ENCODE measurements at regions not wholly inside any gene's neighbourhood (a gene's known extent, or its start where the extent isn't known, plus 50 kb on each side); places are given as distances from the start of the nearest gene placed in this dataset.
"Not testable (repeated sequence)": the region's sequence is repeated elsewhere in the genome, so short reads cannot be mapped to it uniquely, and the experiment has no call there.

- WGBS, 2 donors (ENCODE audit: extremely low coverage in 2 of 2, insufficient read length in 2 of 2, insufficient replicate concordance in 1 of 2), result no CpG with 5 or more reads among the region's 10 CpGs
- H4K8ac ChIP-seq (ENCODE audit: low read depth, low read length); H2BK120ac ChIP-seq (ENCODE audit: low read depth, low read length); H3K4me2 ChIP-seq (ENCODE audit: insufficient read depth, low read length, poor library complexity, severe bottlenecking); H3K27me3 ChIP-seq (ENCODE audit: control insufficient read depth in 3 of 3, insufficient read depth in 3 of 3, low read depth in 1 of 3, low read length in 3 of 3); H3K9me3 ChIP-seq (replicated peaks in 1 of 2; ENCODE audit: control insufficient read depth in 2 of 2, insufficient read depth in 1 of 2, low read depth in 1 of 2, low read length in 2 of 2); H4K91ac ChIP-seq (ENCODE audit: low read depth, low read length, poor library complexity); DNase-seq (ENCODE audit: low spot score); H2BK12ac ChIP-seq (ENCODE audit: low read length); H3K4me1 ChIP-seq (ENCODE audit: control insufficient read depth in 2 of 2, insufficient read depth in 1 of 2, low read depth in 1 of 2, low read length in 2 of 2); H3K79me1 ChIP-seq (ENCODE audit: low read depth, low read length); H3K27ac ChIP-seq (replicated peaks; ENCODE audit: low read length); H2AFZ ChIP-seq (ENCODE audit: low read length); H3K4ac ChIP-seq (ENCODE audit: low read length); H3K9ac ChIP-seq (ENCODE audit: low read depth, low read length, poor library complexity); H3K36me3 ChIP-seq (replicated peaks in 1 of 2; ENCODE audit: control insufficient read depth in 2 of 2, insufficient read depth in 2 of 2, low read length in 2 of 2); H2AK5ac ChIP-seq (ENCODE audit: low read depth, low read length); H3K23ac ChIP-seq (ENCODE audit: low read depth, low read length, poor library complexity); H2BK5ac ChIP-seq (ENCODE audit: low read length); H3K18ac ChIP-seq (ENCODE audit: low read length); H3K14ac ChIP-seq (ENCODE audit: low read length); H2BK15ac ChIP-seq (ENCODE audit: low read length); H3K4me3 ChIP-seq (ENCODE audit: low read length in 2 of 2): not testable (repeated sequence)
Measured at GRCh38 chr21:18567770-18568169, 164.2 kb upstream of the TMPRSS15 start.

DNA sequence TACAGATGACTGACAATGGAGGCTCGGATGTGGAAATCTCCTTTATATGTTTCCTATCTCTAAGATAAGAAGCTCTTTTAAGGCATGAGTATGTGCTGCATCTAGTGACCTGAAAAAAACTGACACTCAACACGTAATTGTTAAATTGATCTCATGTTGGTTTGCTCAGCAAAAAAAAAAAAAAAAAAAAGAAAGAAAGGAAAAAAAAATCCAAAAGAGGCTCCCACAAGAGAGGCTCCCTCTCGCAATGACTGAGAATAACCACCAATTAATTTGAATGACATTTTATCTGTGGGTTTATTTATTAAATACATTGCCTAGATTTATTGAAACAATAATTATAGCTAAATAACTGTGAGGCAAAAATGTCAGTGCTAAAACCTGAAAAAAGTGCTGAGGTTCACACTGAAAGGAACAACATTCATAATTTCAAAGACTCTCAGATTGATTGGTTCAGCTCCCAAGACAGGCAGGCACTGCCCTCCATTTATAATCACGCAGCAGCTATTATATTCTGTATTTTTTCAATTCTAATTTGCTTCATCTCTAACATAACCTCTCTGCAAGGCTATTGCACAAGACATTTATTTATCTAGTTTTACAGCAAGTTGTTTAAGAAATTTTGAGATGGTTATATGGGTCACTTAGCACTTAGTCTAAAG lies 184.5 kb upstream of the TMPRSS15 start:
- no peak overlapping the region for H2AFZ ChIP-seq (ENCODE audit: low read length)
- no peaks in the 10 kb centered on the region for H3K27me3 ChIP-seq (ENCODE audit: control insufficient read depth in 3 of 3, insufficient read depth in 3 of 3, low read depth in 1 of 3, low read length in 3 of 3)
- H3K79me1 ChIP-seq (ENCODE audit: low read depth, low read length), result no peaks in the 10 kb centered on the region
- no peak overlapping the region for H3K9ac ChIP-seq (ENCODE audit: low read depth, low read length, poor library complexity)
- no peak overlapping the region for H4K91ac ChIP-seq (ENCODE audit: low read depth, low read length, poor library complexity)
- H3K23ac ChIP-seq (ENCODE audit: low read depth, low read length, poor library complexity), result no peak overlapping the region
- no peaks in the 10 kb centered on the region for H3K9me3 ChIP-seq (replicated peaks in 1 of 2; ENCODE audit: control insufficient read depth in 2 of 2, insufficient read depth in 1 of 2, low read depth in 1 of 2, low read length in 2 of 2)
- H2BK12ac ChIP-seq (ENCODE audit: low read length), result no peak overlapping the region
- no peaks in the 10 kb centered on the region for H3K36me3 ChIP-seq (replicated peaks in 1 of 2; ENCODE audit: control insufficient read depth in 2 of 2, insufficient read depth in 2 of 2, low read length in 2 of 2)
- H3K4me3 ChIP-seq (ENCODE audit: low read length in 2 of 2), result no peak overlapping the region
- no peak for DNase-seq (ENCODE audit: low spot score)
- H2BK15ac ChIP-seq (ENCODE audit: low read length), result no peak overlapping the region
- WGBS, 2 donors (ENCODE audit: extremely low coverage in 2 of 2, insufficient read length in 2 of 2, insufficient replicate concordance in 1 of 2), result no CpG with 5 or more reads among the region's 4 CpGs
- H3K4me1 ChIP-seq (ENCODE audit: control insufficient read depth in 2 of 2, insufficient read depth in 1 of 2, low read depth in 1 of 2, low read length in 2 of 2), result no peaks in the 10 kb centered on the region
- no peak overlapping the region for H2BK120ac ChIP-seq (ENCODE audit: low read depth, low read length)
- H3K27ac ChIP-seq (replicated peaks; ENCODE audit: low read length), result no peak overlapping the region
- H2AK5ac ChIP-seq (ENCODE audit: low read depth, low read length), result no peak overlapping the region
- H2BK5ac ChIP-seq (ENCODE audit: low read length), result no peak overlapping the region
- no peak overlapping the region for H4K8ac ChIP-seq (ENCODE audit: low read depth, low read length)
- no peak overlapping the region for H3K14ac ChIP-seq (ENCODE audit: low read length)
- no peak overlapping the region for H3K18ac ChIP-seq (ENCODE audit: low read length)
- H3K4me2 ChIP-seq (ENCODE audit: insufficient read depth, low read length, poor library complexity, severe bottlenecking), result no peak overlapping the region
- no peak overlapping the region for H3K4ac ChIP-seq (ENCODE audit: low read length)

DNA sequence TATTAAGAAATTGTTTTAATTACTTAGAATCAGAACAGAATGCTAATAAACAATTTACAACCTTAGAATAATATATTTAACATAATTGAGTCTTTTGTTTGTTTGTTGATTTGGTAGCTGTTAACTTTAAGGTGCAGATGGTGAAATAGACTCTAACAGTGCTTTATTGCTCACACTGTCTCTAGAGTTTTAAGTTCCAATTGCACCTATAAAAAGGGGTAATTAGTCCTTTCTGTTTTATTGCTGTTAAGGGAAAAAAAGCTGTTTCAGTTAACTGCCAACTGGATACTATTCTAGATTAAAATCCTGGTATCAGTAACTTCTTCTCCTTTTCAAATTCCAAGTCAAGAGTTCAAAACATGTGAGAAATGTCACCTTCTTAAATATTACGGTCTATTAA lies 197.6 kb upstream of the TMPRSS15 start:
- H3K4me2 ChIP-seq (ENCODE audit: insufficient read depth, low read length, poor library complexity, severe bottlenecking), result no peak overlapping the region
- DNase-seq (ENCODE audit: low spot score), result no peak
- H3K14ac ChIP-seq (ENCODE audit: low read length), result no peak overlapping the region
- H3K27me3 ChIP-seq (ENCODE audit: control insufficient read depth in 3 of 3, insufficient read depth in 3 of 3, low read depth in 1 of 3, low read length in 3 of 3), result no peaks in the 10 kb centered on the region
- WGBS, 2 donors (ENCODE audit: extremely low coverage in 2 of 2, insufficient read length in 2 of 2, insufficient replicate concordance in 1 of 2), result no CpG with 5 or more reads among the region's 1 CpG
- no peak overlapping the region for H2AFZ ChIP-seq (ENCODE audit: low read length)
- no peak overlapping the region for H2AK5ac ChIP-seq (ENCODE audit: low read depth, low read length)
- no peak overlapping the region for H3K23ac ChIP-seq (ENCODE audit: low read depth, low read length, poor library complexity)
- H2BK15ac ChIP-seq (ENCODE audit: low read length), result no peak overlapping the region
- H3K9ac ChIP-seq (ENCODE audit: low read depth, low read length, poor library complexity), result no peak overlapping the region
- no peak overlapping the region for H3K4me3 ChIP-seq (ENCODE audit: low read length in 2 of 2)
- no peaks in the 10 kb centered on the region for H3K36me3 ChIP-seq (replicated peaks in 1 of 2; ENCODE audit: control insufficient read depth in 2 of 2, insufficient read depth in 2 of 2, low read length in 2 of 2)
- no peak overlapping the region for H3K4ac ChIP-seq (ENCODE audit: low read length)
- no peaks in the 10 kb centered on the region for H3K4me1 ChIP-seq (ENCODE audit: control insufficient read depth in 2 of 2, insufficient read depth in 1 of 2, low read depth in 1 of 2, low read length in 2 of 2)
- no peak overlapping the region for H2BK12ac ChIP-seq (ENCODE audit: low read length)
- H3K18ac ChIP-seq (ENCODE audit: low read length), result no peak overlapping the region
- H3K27ac ChIP-seq (replicated peaks; ENCODE audit: low read length), result no peak overlapping the region
- H2BK5ac ChIP-seq (ENCODE audit: low read length), result no peak overlapping the region
- H2BK120ac ChIP-seq (ENCODE audit: low read depth, low read length), result no peak overlapping the region
- H4K8ac ChIP-seq (ENCODE audit: low read depth, low read length), result no peak overlapping the region
- H3K9me3 ChIP-seq (replicated peaks in 1 of 2; ENCODE audit: control insufficient read depth in 2 of 2, insufficient read depth in 1 of 2, low read depth in 1 of 2, low read length in 2 of 2), result no peaks in the 10 kb centered on the region
- no peak overlapping the region for H4K91ac ChIP-seq (ENCODE audit: low read depth, low read length, poor library complexity)
- no peaks in the 10 kb centered on the region for H3K79me1 ChIP-seq (ENCODE audit: low read depth, low read length)

GRCh38 chr21:18602711-18603110 lies 199.1 kb upstream of the TMPRSS15 start:
- no peak overlapping the region for H3K23ac ChIP-seq (ENCODE audit: low read depth, low read length, poor library complexity)
- H4K8ac ChIP-seq (ENCODE audit: low read depth, low read length), result no peak overlapping the region
- H2BK5ac ChIP-seq (ENCODE audit: low read length), result no peak overlapping the region
- H2AK5ac ChIP-seq (ENCODE audit: low read depth, low read length), result no peak overlapping the region
- no CpG with 5 or more reads among the region's 3 CpGs for WGBS, 2 donors (ENCODE audit: extremely low coverage in 2 of 2, insufficient read length in 2 of 2, insufficient replicate concordance in 1 of 2)
- no peaks in the 10 kb centered on the region for H3K36me3 ChIP-seq (replicated peaks in 1 of 2; ENCODE audit: control insufficient read depth in 2 of 2, insufficient read depth in 2 of 2, low read length in 2 of 2)
- H3K79me1 ChIP-seq (ENCODE audit: low read depth, low read length), result no peaks in the 10 kb centered on the region
- H3K4me3 ChIP-seq (ENCODE audit: low read length in 2 of 2), result no peak overlapping the region
- H3K4me2 ChIP-seq (ENCODE audit: insufficient read depth, low read length, poor library complexity, severe bottlenecking), result no peak overlapping the region
- no peak overlapping the region for H3K9ac ChIP-seq (ENCODE audit: low read depth, low read length, poor library complexity)
- no peak overlapping the region for H3K18ac ChIP-seq (ENCODE audit: low read length)
- H2BK15ac ChIP-seq (ENCODE audit: low read length), result no peak overlapping the region
- H4K91ac ChIP-seq (ENCODE audit: low read depth, low read length, poor library complexity), result no peak overlapping the region
- H3K9me3 ChIP-seq (replicated peaks in 1 of 2; ENCODE audit: control insufficient read depth in 2 of 2, insufficient read depth in 1 of 2, low read depth in 1 of 2, low read length in 2 of 2), result no peaks in the 10 kb centered on the region
- no peak overlapping the region for H2AFZ ChIP-seq (ENCODE audit: low read length)
- H3K4me1 ChIP-seq (ENCODE audit: control insufficient read depth in 2 of 2, insufficient read depth in 1 of 2, low read depth in 1 of 2, low read length in 2 of 2), result no peaks in the 10 kb centered on the region
- DNase-seq (ENCODE audit: low spot score), result no peak
- no peaks in the 10 kb centered on the region for H3K27me3 ChIP-seq (ENCODE audit: control insufficient read depth in 3 of 3, insufficient read depth in 3 of 3, low read depth in 1 of 3, low read length in 3 of 3)
- H3K4ac ChIP-seq (ENCODE audit: low read length), result no peak overlapping the region
- H3K14ac ChIP-seq (ENCODE audit: low read length), result no peak overlapping the region
- no peak overlapping the region for H3K27ac ChIP-seq (replicated peaks; ENCODE audit: low read length)
- no peak overlapping the region for H2BK12ac ChIP-seq (ENCODE audit: low read length)
- H2BK120ac ChIP-seq (ENCODE audit: low read depth, low read length), result no peak overlapping the region

All from neuronal stem cell (in vitro differentiated cells).